Fibroblast of skin of back (primary cell): ENCODE measurements at regions not wholly inside any gene's neighbourhood (a gene's known extent, or its start where the extent isn't known, plus 50 kb on each side); places are given as distances from the start of the nearest gene placed in this dataset.
A peak's percentile ranks its signal among the peaks of the same experiment; 100 is the strongest.

Source experiments
- DNase-seq: peaks from one replicate; pipeline ENCODE4 v3.0.0-alpha.2; 2013

GRCh38 chr3:188067932-188068331 lies 86.0 kb upstream of the LPP start:
- peak; percentile 91 for DNase-seq

- no peak for DNase-seq
These were observed 85.6 kb upstream of the LPP start for GRCh38 chr3:188068342-188068741.

- DNase-seq: peak; percentile 67
These were observed 82.3 kb upstream of the LPP start for GRCh38 chr3:188071636-188072035.

GRCh38 chr3:188076176-188076575 lies 77.8 kb upstream of the LPP start:
- no peak for DNase-seq

- DNase-seq: no peak
These were observed 76.7 kb upstream of the LPP start for GRCh38 chr3:188077160-188077799.

- no peak for DNase-seq
These were observed 73.9 kb upstream of the LPP start for GRCh38 chr3:188080091-188080490.

GRCh38 chr3:188082031-188082430 lies 71.9 kb upstream of the LPP start:
- peak; percentile 69 for DNase-seq

GRCh38 chr3:188082450-188082849 lies 71.5 kb upstream of the LPP start:
- DNase-seq: peak; percentile 71

- no peak for DNase-seq
These were observed 70.9 kb upstream of the LPP start for GRCh38 chr3:188083011-188083410.

GRCh38 chr3:188084752-188085583 lies 69.0 kb upstream of the LPP start:
- no peak for DNase-seq

- DNase-seq: no peak
These were observed 68.1 kb upstream of the LPP start for GRCh38 chr3:188085584-188086560.

- no peak for DNase-seq
These were observed 64.8 kb upstream of the LPP start for GRCh38 chr3:188088948-188089685.

GRCh38 chr3:188090620-188091309 lies 63.2 kb upstream of the LPP start:
- no peak for DNase-seq

- no peak for DNase-seq
These were observed 62.2 kb upstream of the LPP start for GRCh38 chr3:188091746-188092145.

- peak; percentile 24 for DNase-seq
These were observed 61.3 kb upstream of the LPP start for GRCh38 chr3:188092648-188093047.

GRCh38 chr3:188095431-188095830 lies 58.5 kb upstream of the LPP start:
- no peak for DNase-seq

GRCh38 chr3:188097791-188098190 lies 56.2 kb upstream of the LPP start:
- DNase-seq: no peak

- no peak for DNase-seq
These were observed 54.0 kb upstream of the LPP start for GRCh38 chr3:188099907-188100306.

GRCh38 chr3:188102861-188103547 lies 51.0 kb upstream of the LPP start:
- DNase-seq: no peak

GRCh38 chr3:188104050-188104449 lies 49.9 kb upstream of the LPP start:
- no peak for DNase-seq
